Small intestine (tissue), 7 donors: ENCODE measurements at regions not wholly inside any gene's neighbourhood (a gene's known extent, or its start where the extent isn't known, plus 50 kb on each side); places are given as distances from the start of the nearest gene placed in this dataset.
A peak's percentile ranks its signal among the peaks of the same experiment; 100 is the strongest.
"Not testable (repeated sequence)": the region's sequence is repeated elsewhere in the genome, so short reads cannot be mapped to it uniquely, and the experiment has no call there.

Experiments used
- DNase-seq, 2 donors: peaks; one replicate each; pipeline versions ENCODE4 v3.0.0 to v3.0.0-alpha.2; 2013
- FAIRE-seq: peaks from 2 replicates; lab custom pipeline; 2012; peaks lifted over from hg19 to GRCh38; lab: Jason Lieb, UNC
- H3K27ac ChIP-seq, 3 donors: one replicate each; pipeline ENCODE4 v1.5.1; 2013; ENCODE audit warnings: low read length in 2 of 3, mild to moderate bottlenecking in 2 of 3, control low read depth in 1 of 3, inconsistent platforms in 1 of 3, low read depth in 1 of 3, moderate library complexity in 1 of 3
- H3K27me3 ChIP-seq, 3 donors: one replicate each; pipeline ENCODE4 v1.6.1; 2013; ENCODE audit warnings: low read length in 3 of 3, inconsistent platforms in 1 of 3; ENCODE audit not compliant: control insufficient read depth in 3 of 3, insufficient read depth in 3 of 3
- H3K36me3 ChIP-seq, 3 donors: one replicate each; pipeline ENCODE4 v1.6.1; 2013; ENCODE audit warnings: low read length in 3 of 3, inconsistent platforms in 1 of 3, low read depth in 1 of 3, mild to moderate bottlenecking in 1 of 3, moderate library complexity in 1 of 3; ENCODE audit not compliant: control insufficient read depth in 3 of 3, insufficient read depth in 2 of 3
- H3K4me1 ChIP-seq, 3 donors: one replicate each; pipeline ENCODE4 v1.6.1; 2013; ENCODE audit warnings: low read length in 2 of 3, inconsistent platforms in 1 of 3, low read depth in 1 of 3, mild to moderate bottlenecking in 1 of 3, moderate library complexity in 1 of 3; ENCODE audit not compliant: control insufficient read depth in 3 of 3, insufficient read depth in 2 of 3
- H3K4me3 ChIP-seq, 3 donors: one replicate each; pipeline ENCODE4 v1.5.1; 2013; ENCODE audit warnings: low read length in 3 of 3, control low read depth in 1 of 3, inconsistent platforms in 1 of 3, low read depth in 1 of 3, mild to moderate bottlenecking in 1 of 3, moderate library complexity in 1 of 3
- H3K9me3 ChIP-seq, 2 donors: one replicate each; pipeline ENCODE4 v1.6.1; 2013; ENCODE audit warnings: low read depth in 1 of 2, low read length in 1 of 2; ENCODE audit not compliant: control insufficient read depth in 2 of 2, insufficient read depth in 1 of 2
- WGBS, 3 donors: extraction: QIAGEN DNeasy Blood & Tissue Kit; methylation state at CpG; one replicate each; pipeline ENCODE4 v1.1.7; 2013; 5-methylcytosine and 5-hydroxymethylcytosine counted together
- donor health status: healthy with polysubstance abuse.
- donor health status: control.
- donor health status: control.
- donor health status: Bipolar disorder and iron deficiency.
- donor health status: healthy.

DNA sequence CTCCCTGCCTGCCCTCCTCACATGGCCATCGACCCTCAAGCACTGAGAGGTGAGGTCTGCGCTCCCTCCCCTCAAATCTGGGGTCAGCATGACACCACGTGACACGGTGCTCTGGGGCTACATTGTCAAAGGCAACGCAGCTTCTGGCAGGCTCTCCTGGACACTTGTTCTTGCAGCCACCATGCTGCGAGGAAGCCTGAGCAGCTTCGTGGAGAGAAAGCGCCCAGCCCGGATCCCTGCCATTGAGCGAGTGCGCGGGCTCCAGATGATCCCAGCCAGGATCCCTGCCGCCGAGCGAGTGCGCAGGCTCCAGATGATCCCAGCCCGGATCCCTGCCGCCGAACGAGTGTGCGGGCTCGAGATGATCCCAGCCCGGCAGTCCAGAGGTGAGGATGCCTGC, 70.9 kb upstream of the METRNL start:
- 96 to 97% (median 96%) methylated on average over 22 to 23 of the region's 23 CpGs for WGBS, 3 donors
- Histone ChIP-seq H3K4me1 (no peaks in the 10 kb centered on the region), H3K27ac (no peak overlapping the region), H3K27me3 (no peaks in the 10 kb centered on the region), H3K4me3 (no peak overlapping the region), H3K9me3 (no peaks in the 10 kb centered on the region), H3K36me3 (peaks cover 0 to 22% (median 0%) of the 10 kb centered on the region in 3 donors)
- no peak for DNase-seq
- no peak for FAIRE-seq

DNA sequence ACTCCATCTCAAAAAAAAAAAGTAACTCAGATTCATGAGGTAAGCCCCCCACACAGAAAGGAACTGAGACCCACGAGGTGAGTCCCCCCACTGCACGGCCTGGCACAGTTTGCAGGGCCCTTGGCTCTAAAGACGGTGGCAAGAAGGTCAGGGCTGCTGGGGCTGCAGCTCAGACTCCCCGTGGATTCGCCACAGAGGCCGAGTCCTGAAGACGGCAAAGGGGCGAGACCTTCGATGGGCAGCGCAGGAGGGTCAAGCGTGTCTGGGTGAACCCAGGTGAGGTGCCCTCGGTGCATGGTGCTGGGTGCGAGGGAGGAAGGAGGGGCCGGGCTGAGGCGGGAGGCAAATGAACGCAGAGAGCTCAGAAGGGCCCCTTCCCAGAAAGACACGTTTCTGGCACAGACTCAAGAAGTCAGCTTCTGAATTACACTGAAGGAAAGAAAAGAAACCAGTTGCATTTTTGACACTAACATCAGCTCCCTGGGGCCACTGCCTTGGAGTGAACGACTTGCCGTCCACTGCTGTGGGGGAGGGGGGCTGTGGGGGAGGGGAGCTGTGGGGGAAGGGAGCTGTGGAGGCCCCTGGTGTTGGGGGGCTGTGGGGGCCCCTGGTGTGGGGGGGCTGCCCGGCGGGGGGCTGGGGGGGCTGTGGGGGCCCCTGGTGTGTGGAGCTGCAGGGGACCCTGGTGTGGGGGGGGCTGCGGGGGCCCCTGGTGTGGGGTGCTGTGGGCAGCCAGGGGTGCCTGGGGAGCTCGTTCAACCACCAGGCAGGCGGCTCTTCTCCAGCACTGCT, 69.8 kb upstream of the METRNL start:
- Histone ChIP-seq H3K36me3 (peaks cover 0 to 24% (median 0%) of the 10 kb centered on the region in 3 donors), H3K27me3 (no peaks in the 10 kb centered on the region), H3K27ac (no peak overlapping the region), H3K9me3 (no peaks in the 10 kb centered on the region), H3K4me3 (no peak overlapping the region), H3K4me1 (no peaks in the 10 kb centered on the region)
- FAIRE-seq (no peak), DNase-seq (no peak)
- WGBS, 3 donors: 82 to 95% (median 93%) methylated on average over 19 to 24 of the region's 24 CpGs

DNA sequence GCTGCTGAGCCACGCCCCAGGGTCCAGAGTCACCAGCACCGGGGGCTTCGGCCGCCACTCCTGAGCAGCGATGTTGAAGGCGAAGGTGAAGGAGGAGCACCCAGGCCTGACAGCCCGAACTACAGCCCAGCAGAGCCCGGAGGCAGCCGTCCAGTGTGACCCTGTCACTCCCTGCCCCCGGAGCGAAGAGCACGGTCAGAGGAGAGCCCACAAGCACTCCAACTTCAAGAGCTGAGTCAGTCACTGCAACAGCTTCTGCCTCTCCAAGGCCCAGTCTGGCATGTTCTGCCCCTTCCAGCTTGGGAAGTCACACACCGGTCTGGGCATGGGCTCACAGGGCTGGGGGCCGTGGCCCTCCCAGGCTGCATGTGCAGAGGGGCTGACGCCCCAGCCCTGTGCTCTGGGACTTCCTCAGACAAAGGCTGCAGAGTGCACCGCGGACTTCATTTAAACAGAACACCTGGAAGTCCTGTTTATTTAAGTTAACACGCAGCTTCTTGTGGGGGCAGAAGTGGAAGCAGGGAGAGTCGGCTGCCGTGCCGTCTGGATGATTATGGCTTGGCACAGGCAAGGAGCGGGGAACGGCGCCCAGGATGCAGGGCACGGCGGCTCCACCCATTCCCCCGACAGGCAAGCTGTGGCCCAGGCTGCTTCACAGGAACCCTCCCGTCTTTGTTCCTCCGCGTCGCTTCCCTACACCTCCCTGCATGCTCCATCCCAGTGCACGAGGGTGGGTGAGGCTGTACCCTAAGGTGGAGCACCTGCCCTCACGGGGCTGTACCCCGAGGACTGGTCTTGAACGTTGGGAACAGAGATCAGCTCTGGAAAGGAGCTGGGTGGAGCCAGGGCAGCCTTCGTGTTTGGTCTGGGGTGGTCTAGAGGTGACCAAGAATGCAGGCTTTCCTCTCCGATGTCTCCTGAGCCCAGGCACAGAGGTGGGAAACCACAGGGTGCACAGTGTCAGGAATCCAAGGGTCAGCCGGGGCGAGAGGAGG, 68.9 kb upstream of the METRNL start:
- Histone ChIP-seq H3K4me3 (no peak overlapping the region), H3K4me1 (no peaks in the 10 kb centered on the region), H3K27me3 (no peaks in the 10 kb centered on the region), H3K27ac (no peak overlapping the region), H3K9me3 (no peaks in the 10 kb centered on the region), H3K36me3 (peaks cover 0 to 18% (median 0%) of the 10 kb centered on the region in 3 donors)
- whole genome bisulfite sequencing, 3 donors: 83 to 94% (median 88%) methylated on average over 38 to 39 of the region's 39 CpGs
- DNase-seq (no peak), FAIRE-seq (no peak)

DNA sequence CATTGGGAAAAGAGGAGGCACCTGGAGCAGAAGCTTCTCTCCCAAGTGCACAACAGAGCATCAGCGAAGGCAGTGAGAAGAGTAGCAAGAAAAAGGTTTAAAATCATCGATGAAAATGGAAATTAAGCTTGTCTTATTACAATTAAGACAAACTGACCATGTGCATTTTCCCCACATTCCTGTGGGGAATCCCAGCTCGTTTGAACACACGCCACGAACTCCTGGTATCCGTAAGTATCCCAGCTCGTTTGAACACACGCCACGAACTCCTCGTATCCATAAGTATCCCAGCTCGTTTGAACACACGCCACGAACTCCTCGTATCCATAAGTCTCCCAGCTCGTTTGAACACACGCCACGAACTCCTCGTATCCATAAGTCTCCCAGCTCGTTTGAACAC, 67.7 kb upstream of the METRNL start:
- H3K36me3 ChIP-seq: peaks cover 0 to 15% (median 0%) of the 10 kb centered on the region in 3 donors
- not testable (repeated sequence) for H3K9me3 ChIP-seq, H3K27me3 ChIP-seq, FAIRE-seq, H3K4me1 ChIP-seq, H3K27ac ChIP-seq, H3K4me3 ChIP-seq, DNase-seq
- WGBS, 3 donors: 79 to 92% (median 89%) methylated on average over 17 to 18 of the region's 19 CpGs

DNA sequence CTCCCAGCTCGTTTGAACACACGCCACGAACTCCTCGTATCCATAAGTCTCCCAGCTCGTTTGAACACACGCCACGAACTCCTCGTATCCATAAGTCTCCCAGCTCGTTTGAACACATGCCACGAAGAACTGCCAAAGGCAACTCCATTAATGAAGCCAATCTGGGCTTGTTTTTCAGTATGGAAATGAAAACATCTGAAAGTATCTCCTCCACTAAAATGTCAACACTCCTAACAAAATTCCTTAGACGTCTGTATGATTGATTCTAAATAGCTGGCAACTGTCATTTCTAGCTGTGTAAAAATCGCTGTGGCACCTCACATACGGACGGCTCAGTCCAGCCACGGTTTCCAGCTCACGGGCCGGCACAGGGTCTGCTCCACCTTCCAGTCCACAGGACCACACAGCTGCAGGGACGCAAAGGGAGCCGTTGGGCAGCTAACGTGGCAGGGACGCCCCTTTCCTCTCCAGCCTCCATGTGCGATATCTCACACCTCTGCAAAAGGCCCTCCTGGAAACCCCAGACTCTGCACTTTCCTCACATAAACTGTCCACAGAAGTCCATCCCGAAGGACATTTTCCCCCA, 67.1 kb upstream of the METRNL start:
- H3K27me3 ChIP-seq: no peaks in the 10 kb centered on the region
- H3K9me3 ChIP-seq: no peaks in the 10 kb centered on the region
- no peak for FAIRE-seq
- H3K27ac ChIP-seq: no peak overlapping the region
- DNase-seq: no peak
- no peaks in the 10 kb centered on the region for H3K4me1 ChIP-seq
- 82 to 94% (median 83%) methylated on average over 19 to 20 of the region's 23 CpGs for WGBS, 3 donors
- peaks cover 0 to 15% (median 0%) of the 10 kb centered on the region in 3 donors for H3K36me3 ChIP-seq
- H3K4me3 ChIP-seq: no peak overlapping the region

DNA sequence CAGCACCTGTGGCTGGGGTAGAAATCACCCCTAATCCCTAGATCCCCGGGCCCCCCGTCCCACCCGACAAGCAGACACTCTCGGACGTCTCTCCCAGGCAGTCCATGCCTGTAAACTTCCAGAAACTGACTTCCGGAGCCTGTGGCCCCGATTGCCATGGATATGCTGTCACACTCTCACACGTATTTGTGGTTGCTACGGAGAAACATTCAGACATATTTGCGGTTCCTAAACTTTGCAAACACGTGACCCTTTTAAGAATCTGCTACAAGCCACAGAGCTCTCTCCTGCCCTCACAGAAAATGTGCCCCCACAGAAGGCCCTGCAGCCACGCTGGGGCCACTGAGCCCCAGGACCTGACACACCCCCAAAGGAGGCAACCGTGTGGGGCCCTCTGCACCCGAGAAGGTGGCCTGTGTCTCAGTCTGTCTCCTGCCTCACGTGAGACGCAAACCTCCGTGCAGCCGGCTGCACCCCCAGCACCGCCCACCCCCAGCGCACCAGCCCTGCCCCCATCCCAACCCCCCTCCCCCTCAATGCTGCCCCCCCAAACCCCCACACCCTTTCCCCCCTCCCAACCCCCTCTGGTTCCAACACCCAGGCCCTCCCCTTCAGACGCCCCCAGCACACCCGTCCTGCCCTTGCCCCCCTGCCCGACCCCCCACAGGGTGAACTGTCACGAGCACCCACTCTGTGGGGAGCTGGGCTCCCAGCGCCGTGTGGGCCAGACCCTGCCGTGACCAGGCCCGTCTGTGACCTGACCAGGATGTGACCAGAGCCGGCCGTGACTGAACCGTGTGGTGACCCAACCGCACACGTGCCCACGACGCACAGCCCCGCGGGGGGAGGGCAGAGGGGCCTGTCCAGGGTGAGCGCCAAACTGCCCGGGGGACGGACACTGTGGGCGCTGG, 66.3 kb upstream of the METRNL start:
- Histone ChIP-seq H3K27ac (no peak overlapping the region), H3K36me3 (peaks cover 0 to 10% (median 0%) of the 10 kb centered on the region in 3 donors), H3K4me1 (no peaks in the 10 kb centered on the region), H3K27me3 (no peaks in the 10 kb centered on the region), H3K9me3 (peaks cover 0 to 8% of the 10 kb centered on the region in 2 donors), H3K4me3 (no peak overlapping the region)
- WGBS, 3 donors: 82 to 90% (median 90%) methylated on average over 38 to 41 of the region's 41 CpGs
- FAIRE-seq (no peak), DNase-seq (peak in 1 of 2 donors; percentile 18)

DNA sequence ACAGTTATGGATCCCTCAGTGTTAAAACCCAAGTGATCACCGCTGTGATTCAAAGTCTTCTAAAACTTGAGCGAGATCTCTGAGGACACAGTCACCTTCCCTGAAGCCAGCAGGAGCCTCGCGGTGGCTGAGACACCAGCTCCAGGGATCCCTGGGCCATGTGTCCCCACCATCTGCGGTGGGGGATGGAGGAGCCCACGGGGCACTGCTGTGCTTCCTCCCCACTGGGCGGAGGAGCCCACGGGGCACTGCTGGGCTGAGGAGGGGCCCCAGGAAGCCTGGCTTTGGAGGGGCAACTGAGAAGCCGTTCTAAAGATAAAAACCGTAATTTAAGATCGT, 65.7 kb upstream of the METRNL start:
- Histone ChIP-seq H3K27me3 (no peaks in the 10 kb centered on the region), H3K9me3 (peaks cover 0 to 11% of the 10 kb centered on the region in 2 donors), H3K4me1 (no peaks in the 10 kb centered on the region), H3K27ac (no peak overlapping the region), H3K4me3 (no peak overlapping the region), H3K36me3 (peaks cover 0 to 8% (median 0%) of the 10 kb centered on the region in 3 donors)
- FAIRE-seq (no peak), DNase-seq (no peak)
- WGBS, 3 donors: 84 to 92% (median 90%) methylated on average over 11 of the region's 11 CpGs
